ENCODE measurements at regions not wholly inside any gene's neighbourhood (a gene's known extent, or its start where the extent isn't known, plus 50 kb on each side); places are given as distances from the start of the nearest gene placed in this dataset.

GRCh38 chr18:22348521-22349316 is 69.0 kb downstream of the CTAGE1 start:
- no peak for TF ChIP-seq EZH2 (IDR thresholded peaks at IDR 0.05; ENCODE audit: insufficient read depth, poor library complexity, severe bottlenecking)
- TF ChIP-seq EZH2phosphoT487 (IDR thresholded peaks at IDR 0.05; ENCODE audit: insufficient read depth, low read depth), result no peak
